Suprapubic skin (tissue), 4 donors: ENCODE measurements at regions not wholly inside any gene's neighbourhood (a gene's known extent, or its start where the extent isn't known, plus 50 kb on each side); places are given as distances from the start of the nearest gene placed in this dataset.

Experiments
- EP300 ChIP-seq: sonication (generic); formaldehyde crosslinking; IDR thresholded peaks from one replicate; pipeline ENCODE4 v1.6.1; 2017; ENCODE audit warnings: antibody characterized with exemption
- POLR2A ChIP-seq, 2 donors: fragments of 450-650 bp; IDR thresholded peaks; one replicate each; pipeline ENCODE4 v1.6.1; 2017; ENCODE audit warnings: antibody characterized with exemption in 2 of 2, mild to moderate bottlenecking in 2 of 2, moderate library complexity in 2 of 2
- POLR2AphosphoS5 ChIP-seq, 3 donors: sonication (generic); formaldehyde crosslinking; IDR thresholded peaks; one replicate each; pipeline ENCODE4 v1.6.1; 2017; ENCODE audit warnings: antibody characterized with exemption in 3 of 3
- TF ChIP-seq, protein P1 (sequence below), 2 donors: fragments of 200-600 bp in 1 of 2; fragments of 450-650 bp in 1 of 2; sonication (generic) in 1 of 2; IDR thresholded peaks; one replicate each; pipeline ENCODE4 v1.5.1; 2016 to 2019; ENCODE audit warnings: antibody characterized with exemption in 2 of 2, mild to moderate bottlenecking in 1 of 2, moderate library complexity in 1 of 2

DNA sequence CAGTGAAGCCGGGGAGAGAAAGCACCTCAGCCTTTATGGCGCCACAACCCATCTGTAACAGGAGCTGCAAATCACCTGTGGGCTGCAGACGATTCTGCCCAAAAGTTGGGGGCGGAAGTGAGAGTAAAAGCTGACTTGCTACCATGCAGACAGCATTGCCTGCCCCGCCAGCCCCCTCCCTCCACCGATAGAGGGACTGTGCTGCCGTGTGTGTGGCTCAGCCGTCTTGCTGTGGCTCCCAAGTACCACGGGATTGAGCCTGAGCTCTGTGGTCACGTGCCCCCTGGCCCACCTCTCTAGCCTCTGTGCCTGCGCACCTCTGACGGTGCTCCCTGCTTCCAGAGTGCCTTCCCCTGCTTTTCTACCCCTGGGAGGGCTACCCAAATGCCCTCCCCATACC is 79.6 kb downstream of the GLI2 start:
- TF ChIP-seq EP300: no peak
- TF ChIP-seq, protein P1, sequence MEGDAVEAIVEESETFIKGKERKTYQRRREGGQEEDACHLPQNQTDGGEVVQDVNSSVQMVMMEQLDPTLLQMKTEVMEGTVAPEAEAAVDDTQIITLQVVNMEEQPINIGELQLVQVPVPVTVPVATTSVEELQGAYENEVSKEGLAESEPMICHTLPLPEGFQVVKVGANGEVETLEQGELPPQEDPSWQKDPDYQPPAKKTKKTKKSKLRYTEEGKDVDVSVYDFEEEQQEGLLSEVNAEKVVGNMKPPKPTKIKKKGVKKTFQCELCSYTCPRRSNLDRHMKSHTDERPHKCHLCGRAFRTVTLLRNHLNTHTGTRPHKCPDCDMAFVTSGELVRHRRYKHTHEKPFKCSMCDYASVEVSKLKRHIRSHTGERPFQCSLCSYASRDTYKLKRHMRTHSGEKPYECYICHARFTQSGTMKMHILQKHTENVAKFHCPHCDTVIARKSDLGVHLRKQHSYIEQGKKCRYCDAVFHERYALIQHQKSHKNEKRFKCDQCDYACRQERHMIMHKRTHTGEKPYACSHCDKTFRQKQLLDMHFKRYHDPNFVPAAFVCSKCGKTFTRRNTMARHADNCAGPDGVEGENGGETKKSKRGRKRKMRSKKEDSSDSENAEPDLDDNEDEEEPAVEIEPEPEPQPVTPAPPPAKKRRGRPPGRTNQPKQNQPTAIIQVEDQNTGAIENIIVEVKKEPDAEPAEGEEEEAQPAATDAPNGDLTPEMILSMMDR (IDR thresholded peaks at IDR 0.05): no peak
- TF ChIP-seq POLR2A (IDR thresholded peaks at IDR 0.05): no peak
- TF ChIP-seq POLR2AphosphoS5 (IDR thresholded peaks at IDR 0.05): no peak
